ENCODE measurements at regions not wholly inside any gene's neighbourhood (a gene's known extent, or its start where the extent isn't known, plus 50 kb on each side); places are given as distances from the start of the nearest gene placed in this dataset.

GRCh38 chr4:34512616-34513015, 1731.7 kb downstream of the ARAP2 start:
- TF ChIP-seq CTCF (conservative IDR thresholded peaks at IDR 0.05; ENCODE audit: low read depth, low read length) (no peak), EZH2 (IDR thresholded peaks at IDR 0.05; ENCODE audit: borderline replicate concordance, low read depth, low read length, poor library complexity, severe bottlenecking) (no peak)
